Superior temporal gyrus (tissue), 1 donor: ENCODE measurements at regions not wholly inside any gene's neighbourhood (a gene's known extent, or its start where the extent isn't known, plus 50 kb on each side); places are given as distances from the start of the nearest gene placed in this dataset.
"Not testable (repeated sequence)": the region's sequence is repeated elsewhere in the genome, so short reads cannot be mapped to it uniquely, and the experiment has no call there.

Experiments used
- DNase-seq: peaks from one replicate; pipeline ENCODE4 v3.0.0-alpha.2; 2016; ENCODE audit errors: extremely low spot score

DNA sequence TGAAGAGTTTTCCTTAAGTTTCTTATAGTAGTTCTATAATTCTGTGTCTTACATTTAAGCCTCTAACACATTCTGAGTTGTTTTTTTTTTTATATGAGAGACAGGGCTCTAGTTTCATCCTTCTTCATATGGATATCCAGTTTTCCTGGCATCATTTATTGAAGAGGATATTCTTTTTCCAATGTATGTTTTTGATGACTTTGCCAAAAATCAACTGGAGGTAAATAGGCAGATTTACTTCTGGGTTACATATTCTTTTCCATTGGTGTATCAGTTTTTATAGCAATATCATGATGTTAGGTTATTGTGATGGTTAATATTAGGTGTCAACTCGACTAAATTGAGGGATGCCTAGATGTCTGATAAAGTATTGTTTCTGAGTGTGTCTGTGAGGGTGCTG lies 650.7 kb upstream of the GRID2 start:
- no peak for DNase-seq

GRCh38 chr4:91681091-91681490 lies 622.7 kb upstream of the GRID2 start:
- no peak for DNase-seq

DNA sequence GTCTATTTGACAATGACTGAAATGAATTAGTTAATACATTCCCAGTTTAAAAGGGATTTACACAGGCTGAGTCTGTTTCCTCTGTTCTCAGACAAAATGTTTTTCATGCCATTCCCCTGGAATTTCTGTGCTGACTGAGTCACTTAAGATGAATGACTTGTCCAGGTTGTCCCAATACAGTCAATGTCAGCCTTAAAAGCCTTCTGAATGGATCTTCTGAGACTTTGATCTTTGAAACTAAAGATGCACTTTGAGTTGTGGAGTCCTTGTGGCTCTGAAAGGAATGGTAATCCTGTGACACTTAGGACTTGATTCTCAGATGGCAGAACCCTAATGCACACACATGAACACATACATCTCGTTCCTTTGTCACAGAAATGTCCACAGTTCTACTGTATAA lies 622.2 kb upstream of the GRID2 start:
- DNase-seq, result no peak

GRCh38 chr4:91684955-91685354 lies 618.8 kb upstream of the GRID2 start:
- no peak for DNase-seq

DNA sequence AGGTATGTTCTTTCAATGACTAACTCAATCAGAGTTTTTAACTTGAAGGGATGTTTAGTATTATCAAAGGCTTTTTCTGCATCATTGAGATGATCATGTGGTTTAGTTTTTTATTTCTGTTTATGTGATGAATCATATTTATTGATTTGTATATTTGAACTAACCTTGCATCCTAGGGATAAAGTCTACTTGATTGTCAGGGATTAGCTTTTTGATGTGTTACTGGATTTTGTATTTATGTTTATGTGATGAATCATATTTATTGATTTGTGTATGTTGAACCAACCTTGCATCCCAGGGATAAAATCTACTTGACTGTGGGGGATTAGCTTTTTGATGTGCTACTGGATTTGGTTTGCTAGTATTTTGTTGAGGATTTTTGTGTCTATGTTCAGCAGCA lies 615.4 kb upstream of the GRID2 start:
- DNase-seq, result no peak

- DNase-seq, result not testable (repeated sequence)
These were observed 604.1 kb upstream of the GRID2 start for GRCh38 chr4:91699691-91700090.

GRCh38 chr4:91729851-91730250 lies 573.9 kb upstream of the GRID2 start:
- DNase-seq, result no peak

DNA sequence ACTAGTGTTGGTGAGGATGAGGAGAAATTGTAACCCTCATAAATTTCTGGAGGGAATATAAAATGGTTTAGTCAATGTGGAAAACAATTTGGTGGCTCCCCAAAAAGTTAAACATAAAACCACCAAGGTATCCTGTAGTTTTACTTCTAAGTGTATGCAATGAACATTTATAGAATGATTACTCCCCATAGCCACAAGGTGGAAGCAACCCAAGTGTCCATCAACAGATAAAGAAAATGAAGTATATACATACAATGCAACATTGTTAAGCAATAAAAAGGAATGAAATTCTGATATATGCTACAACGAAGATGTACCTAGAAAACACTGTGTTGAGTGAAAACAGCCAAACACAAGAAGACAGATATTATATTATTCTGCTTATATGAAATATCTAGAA lies 569.1 kb upstream of the GRID2 start:
- no peak for DNase-seq

GRCh38 chr4:91738831-91739230 lies 564.9 kb upstream of the GRID2 start:
- not testable (repeated sequence) for DNase-seq

DNA sequence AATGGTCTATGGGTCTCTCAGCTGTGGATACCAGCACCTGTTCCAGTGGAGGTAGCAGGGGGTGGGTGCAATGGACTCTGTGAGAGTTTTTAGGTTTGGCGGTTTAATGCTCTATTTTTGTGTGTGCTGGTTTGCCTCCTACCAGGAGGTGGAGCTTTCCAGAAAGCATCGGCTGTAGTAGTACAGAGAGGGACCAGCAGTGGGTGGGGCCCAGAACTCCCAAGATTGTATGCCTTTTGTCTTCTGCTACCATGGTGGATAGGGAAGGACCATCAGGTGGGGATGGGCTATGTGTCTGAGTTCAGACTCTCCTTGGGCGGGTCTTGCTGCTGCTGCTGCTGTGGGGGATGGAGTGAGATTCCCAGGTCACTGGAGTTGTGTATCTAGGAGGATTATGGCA lies 557.2 kb upstream of the GRID2 start:
- DNase-seq, result no peak

- no peak for DNase-seq
These were observed 551.8 kb upstream of the GRID2 start for GRCh38 chr4:91751961-91752360.

DNA sequence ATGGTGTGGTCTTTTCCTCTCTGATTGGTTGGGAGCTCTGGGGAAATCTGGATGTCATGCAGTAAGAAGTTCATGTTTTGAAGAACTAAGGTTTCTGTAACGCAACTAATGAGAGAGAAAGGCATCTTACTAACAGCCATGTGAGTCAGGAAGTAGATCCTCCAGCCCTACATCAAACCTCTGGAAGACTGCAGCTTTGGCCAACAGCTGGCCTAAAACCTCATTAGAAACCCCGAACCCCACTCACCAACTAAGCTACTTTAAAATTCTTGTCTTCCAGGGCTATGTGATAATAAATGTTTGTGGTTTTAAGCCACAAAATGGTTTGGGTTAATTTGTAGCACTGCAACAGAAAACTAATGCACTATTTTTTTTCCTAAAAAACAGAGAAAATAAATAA lies 549.0 kb upstream of the GRID2 start:
- no peak for DNase-seq

DNA sequence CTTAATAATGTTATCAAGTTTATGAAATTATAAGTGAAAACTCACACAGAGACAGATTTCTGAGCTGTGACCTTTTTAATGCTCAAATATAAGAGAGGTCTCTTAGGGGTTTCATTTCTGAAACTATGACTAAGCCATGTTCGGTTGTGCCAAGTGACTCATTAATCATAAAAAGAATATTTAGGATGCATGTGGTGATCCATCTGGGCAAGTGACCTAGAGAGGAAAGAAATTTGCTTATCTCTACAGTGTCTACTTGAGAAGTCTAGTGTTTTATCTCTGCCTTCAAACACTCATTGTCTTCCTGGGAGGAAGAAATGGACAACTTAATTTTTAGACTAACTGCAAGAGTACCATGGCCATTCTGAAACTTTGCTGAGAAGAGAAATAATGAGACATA lies 545.3 kb upstream of the GRID2 start:
- DNase-seq, result no peak

DNA sequence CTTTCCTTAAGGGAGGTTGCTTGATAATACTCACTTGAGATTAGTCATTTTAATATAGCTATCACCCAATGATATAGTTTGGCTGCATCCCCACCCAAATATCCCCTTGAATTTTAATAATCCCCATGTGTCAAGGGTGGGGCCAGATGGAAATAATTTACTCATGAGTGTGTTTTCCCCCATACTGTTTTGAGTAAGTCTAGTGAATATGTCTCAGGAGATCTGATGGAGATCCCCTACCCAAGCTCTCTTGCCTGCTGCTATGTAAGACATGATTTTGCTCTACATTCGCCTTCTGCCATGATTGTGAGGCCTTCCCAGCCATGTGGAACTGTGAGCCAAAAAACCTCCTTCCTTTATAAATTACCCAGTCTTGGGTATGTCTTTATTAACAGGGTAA lies 539.7 kb upstream of the GRID2 start:
- no peak for DNase-seq

GRCh38 chr4:91769912-91770311 lies 533.9 kb upstream of the GRID2 start:
- no peak for DNase-seq

GRCh38 chr4:91791631-91792030 lies 512.1 kb upstream of the GRID2 start:
- DNase-seq, result not testable (repeated sequence)

GRCh38 chr4:91795947-91796346 lies 507.8 kb upstream of the GRID2 start:
- DNase-seq, result no peak

DNA sequence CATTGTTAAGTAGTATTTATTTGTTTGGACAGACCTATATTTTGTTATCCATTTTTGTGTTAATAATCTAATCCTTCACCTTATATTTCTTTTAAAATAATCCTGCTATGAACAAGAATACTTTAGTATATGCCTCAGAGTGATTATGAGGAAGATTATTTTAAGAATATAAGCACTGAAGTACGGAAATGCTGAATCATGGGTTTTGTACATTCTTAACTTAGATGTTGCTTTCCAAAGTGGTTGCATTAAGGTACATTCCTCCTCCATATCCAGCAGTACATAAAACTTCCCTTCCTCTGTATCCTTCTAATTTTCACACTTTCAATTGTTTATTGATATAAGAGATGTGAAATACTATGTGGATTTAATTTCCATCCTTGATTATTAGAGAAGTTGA lies 491.4 kb upstream of the GRID2 start:
- no peak for DNase-seq

DNA sequence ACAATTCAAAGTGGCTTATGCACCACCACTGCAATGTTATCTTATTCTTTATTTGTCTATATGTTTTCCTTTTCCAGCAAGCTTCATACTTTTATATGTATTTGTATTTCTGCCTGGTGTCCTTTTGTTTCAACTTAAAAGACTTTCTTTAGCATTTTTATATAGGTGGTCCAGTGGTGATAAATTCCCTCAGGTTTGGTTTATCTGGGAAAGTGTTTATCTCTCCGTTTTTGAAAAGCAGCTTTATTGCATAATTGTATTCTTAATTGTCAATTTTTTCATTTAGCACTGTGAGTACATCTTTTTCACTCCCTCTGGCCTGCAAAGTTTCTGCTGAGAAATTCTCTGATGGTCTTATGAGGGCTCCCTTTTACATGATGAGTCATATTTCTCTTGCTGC lies 479.0 kb upstream of the GRID2 start:
- DNase-seq, result no peak

- DNase-seq, result no peak
These were observed 477.6 kb upstream of the GRID2 start for GRCh38 chr4:91826186-91826585.

DNA sequence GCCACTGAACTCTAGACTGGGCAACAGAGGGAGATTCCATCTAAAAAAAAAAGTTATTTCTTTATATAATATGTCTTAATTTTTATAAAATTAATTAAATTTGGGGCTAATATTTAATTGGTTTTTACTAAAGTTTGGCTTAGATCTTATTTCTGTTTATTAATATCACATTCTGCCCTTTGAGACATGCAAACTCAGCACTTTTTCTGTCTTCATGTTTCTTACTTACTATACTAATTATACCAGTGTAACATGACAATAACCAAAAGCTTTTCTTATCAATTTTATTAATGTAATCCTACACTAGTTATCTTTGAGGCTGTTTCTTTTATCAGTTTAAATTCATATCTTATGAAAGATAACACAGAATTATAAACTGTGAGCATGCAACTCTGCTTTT lies 475.9 kb upstream of the GRID2 start:
- DNase-seq, result no peak

DNA sequence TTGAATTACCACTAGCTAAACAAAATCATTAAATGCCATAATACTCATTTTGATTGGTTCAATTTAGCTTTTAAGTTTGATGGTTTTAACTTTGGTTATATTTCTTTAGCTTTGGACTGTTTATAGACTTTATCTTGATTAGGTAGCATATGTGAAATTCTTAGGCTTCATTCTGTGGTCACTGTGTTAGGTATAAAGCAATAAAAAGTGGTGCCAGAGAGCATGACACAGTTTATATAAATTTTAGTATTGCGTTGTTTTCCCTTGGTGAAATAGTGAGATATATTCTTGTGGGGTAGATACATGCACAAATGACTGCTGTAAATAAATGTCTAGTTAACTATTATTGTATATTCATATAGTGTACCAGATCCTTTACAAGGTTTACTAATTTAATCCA lies 474.2 kb upstream of the GRID2 start:
- DNase-seq, result no peak

GRCh38 chr4:91830681-91831395 lies 472.9 kb upstream of the GRID2 start:
- no peak for DNase-seq

- no peak for DNase-seq
These were observed 466.1 kb upstream of the GRID2 start for GRCh38 chr4:91837608-91838029.
